Trophoblast cell (in vitro differentiated cells and primary cell): ENCODE measurements at regions not wholly inside any gene's neighbourhood (a gene's known extent, or its start where the extent isn't known, plus 50 kb on each side); places are given as distances from the start of the nearest gene placed in this dataset.
A peak's percentile ranks its signal among the peaks of the same experiment; 100 is the strongest.
"Not testable (repeated sequence)": the region's sequence is repeated elsewhere in the genome, so short reads cannot be mapped to it uniquely, and the experiment has no call there.

ENCODE experiments used
- DNase-seq, 2 donors: peaks; one replicate each; pipeline ENCODE4 v3.0.0-alpha.2; 2016
- H2AFZ ChIP-seq: 2 replicates; pipeline ENCODE4 v1.6.1; 2013; ENCODE audit warnings: low read length, moderate library complexity, mild to moderate bottlenecking; ENCODE audit not compliant: insufficient read depth, poor library complexity
- H2AK5ac ChIP-seq: 2 replicates; pipeline ENCODE4 v1.6.1; 2013; ENCODE audit warnings: mild to moderate bottlenecking, low read length
- H2BK120ac ChIP-seq: 2 replicates; pipeline ENCODE4 v1.6.1; 2013; ENCODE audit warnings: low read length, mild to moderate bottlenecking, moderate library complexity; ENCODE audit not compliant: insufficient read depth, poor library complexity
- H2BK12ac ChIP-seq: 2 replicates; pipeline ENCODE4 v1.6.1; 2013; ENCODE audit warnings: mild to moderate bottlenecking, low read length, moderate library complexity
- H2BK5ac ChIP-seq: 2 replicates; pipeline ENCODE4 v1.6.1; 2013; ENCODE audit warnings: low read length, low read depth, moderate library complexity, mild to moderate bottlenecking; ENCODE audit not compliant: poor library complexity
- H3K14ac ChIP-seq: 2 replicates; pipeline ENCODE4 v1.6.1; 2013; ENCODE audit warnings: mild to moderate bottlenecking, low read length
- H3K18ac ChIP-seq: 2 replicates; pipeline ENCODE4 v1.6.1; 2013; ENCODE audit warnings: mild to moderate bottlenecking, low read length
- H3K23ac ChIP-seq: 2 replicates; pipeline ENCODE4 v1.6.1; 2013; ENCODE audit warnings: low read length
- H3K27ac ChIP-seq: 2 replicates; pipeline ENCODE4 v1.5.1; 2013; ENCODE audit warnings: low read depth, mild to moderate bottlenecking, inconsistent platforms, low read length, moderate library complexity
- H3K27me3 ChIP-seq: 2 replicates; pipeline ENCODE4 v1.6.1; 2013; ENCODE audit warnings: inconsistent platforms, mild to moderate bottlenecking, low read length, moderate library complexity; ENCODE audit not compliant: insufficient read depth
- H3K36me3 ChIP-seq, 2 experiments: 1 replicate in 1 of 2; 2 replicates in 1 of 2; pipeline ENCODE4 v1.6.1; 2013; ENCODE audit warnings: low read length in 2 of 2, mild to moderate bottlenecking in 2 of 2, moderate library complexity in 1 of 2; ENCODE audit not compliant: insufficient read depth in 2 of 2, control insufficient read depth in 1 of 2
- H3K4ac ChIP-seq: 2 replicates; pipeline ENCODE4 v1.6.1; 2013; ENCODE audit warnings: low read depth, mild to moderate bottlenecking, low read length, moderate library complexity
- H3K4me1 ChIP-seq, 2 experiments: 1 replicate in 1 of 2; 2 replicates in 1 of 2; pipeline ENCODE4 v1.6.1; 2013; ENCODE audit warnings: low read length in 2 of 2, mild to moderate bottlenecking in 2 of 2, moderate library complexity in 1 of 2; ENCODE audit not compliant: insufficient read depth in 2 of 2, control insufficient read depth in 1 of 2
- H3K4me2 ChIP-seq: 2 replicates; pipeline ENCODE4 v1.6.1; 2013; ENCODE audit warnings: inconsistent platforms, mild to moderate bottlenecking, low read length, moderate library complexity
- H3K4me3 ChIP-seq: 2 replicates; pipeline ENCODE4 v1.5.1; 2013; ENCODE audit warnings: mild to moderate bottlenecking, low read depth, low read length, inconsistent platforms
- H3K79me1 ChIP-seq: one replicate; pipeline ENCODE4 v1.6.1; 2013; ENCODE audit warnings: low read length
- H3K79me2 ChIP-seq: 2 replicates; pipeline ENCODE4 v1.6.1; 2013; ENCODE audit warnings: low read length, mild to moderate bottlenecking; ENCODE audit not compliant: control insufficient read depth, insufficient read depth, poor library complexity
- H3K9ac ChIP-seq: 2 replicates; pipeline ENCODE4 v1.6.1; 2013; ENCODE audit warnings: mild to moderate bottlenecking, low read length
- H3K9me3 ChIP-seq: 2 replicates; pipeline ENCODE4 v1.6.1; 2013; ENCODE audit warnings: low read depth, mild to moderate bottlenecking, control low read depth, inconsistent platforms, low read length; ENCODE audit not compliant: insufficient read depth
- H4K12ac ChIP-seq: 2 replicates; pipeline ENCODE4 v1.6.1; 2013; ENCODE audit warnings: low read depth, mild to moderate bottlenecking, low read length, moderate library complexity
- H4K8ac ChIP-seq: 2 replicates; pipeline ENCODE4 v1.6.1; 2013; ENCODE audit warnings: low read depth, mild to moderate bottlenecking, low read length, moderate library complexity
- H4K91ac ChIP-seq: one replicate; pipeline ENCODE4 v1.6.1; 2013; ENCODE audit warnings: low read depth, mild to moderate bottlenecking, low read length, moderate library complexity
- WGBS: extraction: QIAGEN DNeasy Blood & Tissue Kit; methylation state at CpG from one replicate; pipeline ENCODE4 v1.1.7; 2013; ENCODE audit warnings: missing lambda C conversion rate; ENCODE audit not compliant: insufficient read length, insufficient coverage; ENCODE audit errors: extremely low coverage; 5-methylcytosine and 5-hydroxymethylcytosine counted together

GRCh38 chr18:4960578-4960977 lies 236.5 kb downstream of the AKAIN1 start:
- no peak overlapping the region for H3K14ac ChIP-seq
- DNase-seq = no peak
- H3K18ac ChIP-seq = no peak overlapping the region
- no peak overlapping the region for H3K27ac ChIP-seq
- H2BK12ac ChIP-seq = no peak overlapping the region
- no peak overlapping the region for H3K23ac ChIP-seq
- no peak overlapping the region for H3K4me2 ChIP-seq
- no peaks in the 10 kb centered on the region for H3K27me3 ChIP-seq
- no peak overlapping the region for H4K8ac ChIP-seq
- no peak overlapping the region for H4K12ac ChIP-seq
- H3K36me3 ChIP-seq = no peaks in the 10 kb centered on the region
- no peaks in the 10 kb centered on the region for H3K4me1 ChIP-seq
- H2AFZ ChIP-seq = no peak overlapping the region
- H2BK120ac ChIP-seq = no peak overlapping the region
- no peak overlapping the region for H2BK5ac ChIP-seq
- no peak overlapping the region for H3K4ac ChIP-seq
- H4K91ac ChIP-seq = no peak overlapping the region
- H3K79me2 ChIP-seq = no peaks in the 10 kb centered on the region
- no peaks in the 10 kb centered on the region for H3K79me1 ChIP-seq
- no peak overlapping the region for H2AK5ac ChIP-seq
- no peak overlapping the region for H3K9ac ChIP-seq
- H3K4me3 ChIP-seq = no peak overlapping the region
- H3K9me3 ChIP-seq = peaks cover 2% of the 10 kb centered on the region
- no CpG with 5 or more reads among the region's 5 CpGs for WGBS

DNA sequence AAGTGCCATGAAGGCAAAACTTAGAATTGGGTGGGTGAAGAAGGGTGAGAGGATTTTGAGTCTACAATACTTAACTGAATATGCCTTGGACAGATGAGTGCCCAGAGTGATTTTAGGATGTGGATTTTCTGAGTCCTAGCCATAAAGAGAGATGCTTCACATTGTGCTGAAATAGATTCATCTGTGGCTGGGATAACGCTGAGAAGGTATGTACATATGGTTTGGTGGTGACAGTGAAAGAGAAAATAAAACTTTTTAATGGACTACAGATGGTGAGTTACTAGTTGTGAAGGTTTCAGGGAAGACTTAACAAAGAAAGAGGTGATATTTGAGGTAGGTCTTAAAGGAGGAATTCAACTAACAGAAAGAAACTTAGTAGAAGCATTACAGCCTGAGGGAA lies 265.8 kb downstream of the AKAIN1 start:
- H2BK5ac ChIP-seq = no peak overlapping the region
- no peak for DNase-seq
- no peaks in the 10 kb centered on the region for H3K9me3 ChIP-seq
- H4K12ac ChIP-seq = no peak overlapping the region
- no peak overlapping the region for H2AK5ac ChIP-seq
- no peaks in the 10 kb centered on the region for H3K79me1 ChIP-seq
- no peaks in the 10 kb centered on the region for H3K27me3 ChIP-seq
- no peak overlapping the region for H3K27ac ChIP-seq
- no peaks in the 10 kb centered on the region for H3K4me1 ChIP-seq
- no peak overlapping the region for H3K14ac ChIP-seq
- H2BK120ac ChIP-seq = no peak overlapping the region
- H2AFZ ChIP-seq = no peak overlapping the region
- no peaks in the 10 kb centered on the region for H3K79me2 ChIP-seq
- H3K4me2 ChIP-seq = no peak overlapping the region
- H3K9ac ChIP-seq = no peak overlapping the region
- no peaks in the 10 kb centered on the region for H3K36me3 ChIP-seq
- H3K18ac ChIP-seq = no peak overlapping the region
- no peak overlapping the region for H4K91ac ChIP-seq
- WGBS = no CpG with 5 or more reads among the region's 1 CpG
- H3K4ac ChIP-seq = no peak overlapping the region
- H2BK12ac ChIP-seq = no peak overlapping the region
- H3K4me3 ChIP-seq = no peak overlapping the region
- H3K23ac ChIP-seq = no peak overlapping the region
- no peak overlapping the region for H4K8ac ChIP-seq

DNA sequence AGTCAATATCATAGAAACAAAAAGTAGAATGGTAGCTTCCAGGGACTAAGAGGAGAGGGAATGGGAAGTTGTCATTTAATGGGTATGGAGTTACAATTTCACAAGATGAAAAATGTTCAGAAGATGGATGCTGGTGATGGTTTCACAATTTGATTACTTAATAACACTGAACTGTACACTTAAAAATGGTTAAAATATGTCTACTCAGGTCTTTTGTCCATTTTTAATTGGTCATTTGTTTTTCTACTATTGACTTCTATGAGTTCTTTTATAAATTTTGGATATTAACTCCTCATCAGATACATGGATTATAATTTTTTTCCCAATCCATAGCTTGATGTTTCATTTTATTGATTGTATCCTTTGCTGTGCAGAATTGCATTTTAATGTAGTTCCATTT lies 275.5 kb downstream of the AKAIN1 start:
- DNase-seq = no peak
- no peaks in the 10 kb centered on the region for H3K4me1 ChIP-seq
- H3K4ac ChIP-seq = no peak overlapping the region
- no peak overlapping the region for H2BK120ac ChIP-seq
- H3K23ac ChIP-seq = no peak overlapping the region
- no peak overlapping the region for H3K4me3 ChIP-seq
- H2BK12ac ChIP-seq = no peak overlapping the region
- no peak overlapping the region for H4K8ac ChIP-seq
- no peak overlapping the region for H3K27ac ChIP-seq
- H3K27me3 ChIP-seq = no peaks in the 10 kb centered on the region
- no peak overlapping the region for H4K91ac ChIP-seq
- H2BK5ac ChIP-seq = no peak overlapping the region
- no peak overlapping the region for H3K4me2 ChIP-seq
- H2AFZ ChIP-seq = no peak overlapping the region
- H3K79me2 ChIP-seq = no peaks in the 10 kb centered on the region
- no peak overlapping the region for H3K18ac ChIP-seq
- no peaks in the 10 kb centered on the region for H3K36me3 ChIP-seq
- no peak overlapping the region for H3K14ac ChIP-seq
- no peak overlapping the region for H4K12ac ChIP-seq
- no peak overlapping the region for H3K9ac ChIP-seq
- H3K9me3 ChIP-seq = peaks cover 1% of the 10 kb centered on the region
- no peaks in the 10 kb centered on the region for H3K79me1 ChIP-seq
- H2AK5ac ChIP-seq = no peak overlapping the region

DNA sequence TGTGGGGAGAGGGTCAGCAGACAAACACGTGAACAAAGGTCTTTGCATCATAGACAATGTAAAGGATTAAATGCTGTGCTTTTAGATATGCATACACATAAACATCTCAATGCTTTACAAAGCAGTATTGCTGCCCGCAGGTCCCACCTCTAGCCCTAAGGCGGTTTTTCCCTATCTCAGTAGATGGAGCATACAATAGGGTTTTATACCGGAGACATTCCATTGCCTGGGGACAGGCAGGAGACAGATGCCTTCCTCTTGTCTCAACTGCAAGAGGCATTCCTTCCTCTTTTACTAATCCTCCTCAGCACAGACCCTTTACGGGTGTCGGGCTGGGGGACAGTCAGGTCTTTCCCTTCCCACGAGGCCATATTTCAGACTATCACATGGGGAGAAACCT lies 279.5 kb downstream of the AKAIN1 start:
- not testable (repeated sequence) for H2BK120ac ChIP-seq, H3K9ac ChIP-seq, H3K14ac ChIP-seq, H3K4me2 ChIP-seq, H4K12ac ChIP-seq, H3K4ac ChIP-seq, H3K18ac ChIP-seq, H2BK5ac ChIP-seq, H2AK5ac ChIP-seq, H3K36me3 ChIP-seq, H4K8ac ChIP-seq, H3K27me3 ChIP-seq, H4K91ac ChIP-seq, H3K23ac ChIP-seq, H3K9me3 ChIP-seq, H3K79me2 ChIP-seq, H3K79me1 ChIP-seq, H2AFZ ChIP-seq, H3K4me1 ChIP-seq, H2BK12ac ChIP-seq, H3K27ac ChIP-seq, H3K4me3 ChIP-seq
- WGBS = no CpG with 5 or more reads among the region's 7 CpGs
- peak in 1 of 2 donors; percentile 59 for DNase-seq

- DNase-seq = no peak
- no peak overlapping the region for H4K91ac ChIP-seq
- WGBS = no CpG with 5 or more reads among the region's 3 CpGs
Measured at GRCh38 chr18:4908328-4908727, 288.7 kb downstream of the AKAIN1 start.

More at GRCh38 chr18:4908328-4908727, 288.7 kb downstream of the AKAIN1 start:
- H3K27me3 ChIP-seq = no peaks in the 10 kb centered on the region
- H3K9ac ChIP-seq = no peak overlapping the region
- no peak overlapping the region for H4K12ac ChIP-seq
- H3K23ac ChIP-seq = no peak overlapping the region
- H3K27ac ChIP-seq = no peak overlapping the region
- no peak overlapping the region for H3K14ac ChIP-seq
- H3K4ac ChIP-seq = no peak overlapping the region
- H2AK5ac ChIP-seq = no peak overlapping the region
- no peaks in the 10 kb centered on the region for H3K4me1 ChIP-seq
- no peak overlapping the region for H3K4me3 ChIP-seq
- H2BK120ac ChIP-seq = no peak overlapping the region
- no peak overlapping the region for H2AFZ ChIP-seq
- no peaks in the 10 kb centered on the region for H3K36me3 ChIP-seq
- no peak overlapping the region for H2BK12ac ChIP-seq
- no peaks in the 10 kb centered on the region for H3K9me3 ChIP-seq
- H4K8ac ChIP-seq = no peak overlapping the region
- H3K4me2 ChIP-seq = no peak overlapping the region
- H2BK5ac ChIP-seq = no peak overlapping the region
- no peak overlapping the region for H3K18ac ChIP-seq
- H3K79me2 ChIP-seq = no peaks in the 10 kb centered on the region
- no peaks in the 10 kb centered on the region for H3K79me1 ChIP-seq
